CD4-positive, alpha-beta T cell treated with Interleukin-12 subunit alpha and Interleukin-12 subunit beta, for 1 hour (primary cell): ENCODE measurements at regions not wholly inside any gene's neighbourhood (a gene's known extent, or its start where the extent isn't known, plus 50 kb on each side); places are given as distances from the start of the nearest gene placed in this dataset.

Source experiments
- DNase-seq: peaks from one replicate; pipeline ENCODE4 v3.0.0-alpha.2; 2020

- DNase-seq, result no peak
These were observed 73.9 kb upstream of the BRINP1 start for GRCh38 chr9:119443179-119443578.

- no peak for DNase-seq
These were observed 72.6 kb upstream of the BRINP1 start for GRCh38 chr9:119441832-119442231.

- no peak for DNase-seq
These were observed 72.1 kb upstream of the BRINP1 start for GRCh38 chr9:119441338-119441737.

- no peak for DNase-seq
These were observed 67.0 kb upstream of the BRINP1 start for GRCh38 chr9:119436261-119436660.

- no peak for DNase-seq
These were observed 65.8 kb upstream of the BRINP1 start for GRCh38 chr9:119435076-119435475.

GRCh38 chr9:119432428-119432827 is 63.2 kb upstream of the BRINP1 start:
- no peak for DNase-seq

- DNase-seq, result no peak
These were observed 60.1 kb upstream of the BRINP1 start for GRCh38 chr9:119429302-119429701.

- DNase-seq, result no peak
These were observed 51.0 kb upstream of the BRINP1 start for GRCh38 chr9:119420231-119420630.
